ENCODE measurements at regions not wholly inside any gene's neighbourhood (a gene's known extent, or its start where the extent isn't known, plus 50 kb on each side); places are given as distances from the start of the nearest gene placed in this dataset.
"Not testable (repeated sequence)": the region's sequence is repeated elsewhere in the genome, so short reads cannot be mapped to it uniquely, and the experiment has no call there.

DNA sequence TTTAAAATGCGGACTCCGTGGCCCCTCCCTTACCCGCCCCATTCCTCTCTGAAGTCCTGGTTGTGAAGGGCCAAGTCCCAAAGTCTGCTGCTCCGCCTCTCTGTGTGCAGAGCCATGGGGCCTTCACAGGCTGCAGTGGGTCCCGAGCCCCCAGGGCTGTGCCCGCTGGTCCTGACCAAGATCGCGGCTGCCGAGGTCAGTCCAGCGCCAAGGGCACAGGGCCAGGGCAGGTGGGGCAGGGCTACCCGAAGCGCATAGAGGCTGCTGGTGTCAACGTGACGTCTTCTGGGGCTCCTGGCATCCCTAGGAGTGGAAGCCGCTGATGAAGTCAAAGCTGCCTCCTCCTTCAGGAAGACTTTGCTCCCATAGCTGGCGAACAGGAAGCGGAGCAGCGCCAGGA, 858.8 kb downstream of the TUBA3C start:
- not testable (repeated sequence) for DNase-seq (ENCODE audit: low spot score in 2 of 2); H3K9me3 Mint-ChIP-seq; H3K27me3 Mint-ChIP-seq; H3K36me3 Mint-ChIP-seq (ENCODE audit: insufficient read depth); H3K4me1 Mint-ChIP-seq; H3K27ac Mint-ChIP-seq (ENCODE audit: low read depth); H3K4me3 Mint-ChIP-seq; ATAC-seq (replicated peaks; ENCODE audit: extremely low read depth, poor library complexity, severe bottlenecking)

DNA sequence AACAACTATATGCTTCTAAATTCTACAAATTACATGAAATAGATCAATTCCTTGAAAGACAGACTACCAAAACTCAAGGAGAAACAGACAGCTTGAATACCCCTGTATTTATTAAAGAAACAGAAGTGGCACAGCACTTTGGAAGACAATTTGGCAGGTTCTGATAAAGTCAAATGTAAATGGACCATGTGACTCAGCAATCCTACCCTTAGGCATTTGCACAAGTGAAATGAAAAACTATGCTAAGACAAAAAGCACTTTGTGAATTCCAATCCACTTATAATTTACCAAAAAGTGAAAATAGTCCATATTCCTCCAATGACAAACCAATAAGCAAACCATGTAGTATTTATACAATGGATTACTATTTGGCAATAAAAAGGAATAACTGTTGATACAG, 862.0 kb downstream of the TUBA3C start:
- DNase-seq (ENCODE audit: low spot score in 2 of 2); H3K27ac Mint-ChIP-seq (ENCODE audit: low read depth); H3K36me3 Mint-ChIP-seq (ENCODE audit: insufficient read depth); H3K4me3 Mint-ChIP-seq; H3K27me3 Mint-ChIP-seq; H3K9me3 Mint-ChIP-seq; H3K4me1 Mint-ChIP-seq; ATAC-seq (replicated peaks; ENCODE audit: extremely low read depth, poor library complexity, severe bottlenecking): not testable (repeated sequence)

DNA sequence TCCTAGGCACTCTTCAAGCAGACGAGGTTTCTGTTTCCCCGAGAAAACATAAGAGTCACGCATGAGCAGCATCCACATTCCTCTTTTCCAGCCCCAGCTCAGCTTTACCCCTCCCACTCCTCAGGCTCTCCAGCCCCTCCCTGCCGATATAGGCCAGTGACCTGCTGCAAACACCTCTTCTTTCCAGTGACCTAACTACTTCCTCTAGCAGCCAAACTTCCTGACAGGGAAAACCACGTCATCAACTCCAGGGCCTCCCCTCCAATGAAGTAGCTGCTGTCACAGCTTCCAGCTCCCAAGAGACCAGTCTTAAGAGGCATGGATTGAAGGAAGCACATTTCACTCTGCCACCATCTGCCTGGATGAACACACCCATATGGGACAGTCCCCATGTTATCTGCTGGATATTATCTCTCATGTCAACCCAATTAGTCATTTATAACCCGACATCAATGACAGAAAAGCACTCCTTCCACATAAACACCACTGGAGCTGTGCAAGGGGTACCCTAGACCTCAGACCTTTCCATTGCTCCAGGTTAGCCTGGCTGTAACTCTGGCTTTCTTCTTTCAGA, 878.3 kb downstream of the TUBA3C start:
- H3K4me1 Mint-ChIP-seq; ATAC-seq (replicated peaks; ENCODE audit: extremely low read depth, poor library complexity, severe bottlenecking); H3K36me3 Mint-ChIP-seq (ENCODE audit: insufficient read depth); DNase-seq (ENCODE audit: low spot score in 2 of 2); H3K27ac Mint-ChIP-seq (ENCODE audit: low read depth); H3K4me3 Mint-ChIP-seq; H3K27me3 Mint-ChIP-seq: not testable (repeated sequence)
- peaks cover 21% of the 10 kb centered on the region for H3K9me3 Mint-ChIP-seq

DNA sequence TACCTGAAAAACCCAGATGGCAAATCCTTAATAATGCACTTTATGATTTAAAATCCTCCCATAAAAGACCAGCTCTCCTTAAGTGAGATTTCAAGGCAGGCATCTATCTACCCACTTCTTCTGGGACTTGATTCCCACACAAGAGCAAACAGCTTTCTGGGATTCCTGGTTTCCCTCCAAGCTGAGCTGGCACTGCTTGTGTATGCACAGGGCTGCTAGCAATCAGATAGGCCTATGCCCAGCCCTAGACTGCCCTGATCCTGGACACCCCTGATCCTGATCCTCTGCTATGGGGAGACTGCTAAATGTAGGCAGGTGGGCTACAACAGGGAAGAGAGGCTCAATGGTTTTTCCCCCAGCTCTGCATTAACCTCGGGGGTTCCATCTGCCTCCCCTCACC, 880.7 kb downstream of the TUBA3C start:
- ATAC-seq (replicated peaks; ENCODE audit: extremely low read depth, poor library complexity, severe bottlenecking); H3K4me1 Mint-ChIP-seq; DNase-seq (ENCODE audit: low spot score in 2 of 2); H3K36me3 Mint-ChIP-seq (ENCODE audit: insufficient read depth); H3K27me3 Mint-ChIP-seq; H3K27ac Mint-ChIP-seq (ENCODE audit: low read depth); H3K4me3 Mint-ChIP-seq: not testable (repeated sequence)
- H3K9me3 Mint-ChIP-seq = peaks cover 21% of the 10 kb centered on the region

DNA sequence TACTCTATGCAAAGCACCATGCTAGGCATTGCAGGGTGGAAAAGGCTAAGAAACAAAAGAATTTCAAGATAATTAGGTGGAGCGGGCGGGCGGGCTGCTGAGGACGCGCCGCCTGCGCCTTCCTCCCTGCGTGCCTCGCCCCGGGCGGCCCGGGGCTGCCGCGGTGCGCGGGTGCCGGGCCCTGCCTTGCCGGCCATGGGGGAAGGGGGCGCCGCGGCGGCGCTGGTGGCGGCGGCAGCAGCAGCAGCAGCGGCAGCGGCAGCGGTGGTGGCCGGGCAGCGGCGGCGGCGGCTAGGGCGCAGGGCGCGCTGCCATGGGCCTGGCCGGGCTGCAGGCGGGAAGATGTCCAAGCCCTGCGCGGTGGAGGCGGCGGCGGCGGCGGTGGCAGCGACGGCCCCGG, 884.3 kb downstream of the TUBA3C start:
- H3K9me3 Mint-ChIP-seq; DNase-seq (ENCODE audit: low spot score in 2 of 2); H3K4me1 Mint-ChIP-seq; H3K27me3 Mint-ChIP-seq; H3K36me3 Mint-ChIP-seq (ENCODE audit: insufficient read depth); H3K27ac Mint-ChIP-seq (ENCODE audit: low read depth); H3K4me3 Mint-ChIP-seq; ATAC-seq (replicated peaks; ENCODE audit: extremely low read depth, poor library complexity, severe bottlenecking): not testable (repeated sequence)

DNA sequence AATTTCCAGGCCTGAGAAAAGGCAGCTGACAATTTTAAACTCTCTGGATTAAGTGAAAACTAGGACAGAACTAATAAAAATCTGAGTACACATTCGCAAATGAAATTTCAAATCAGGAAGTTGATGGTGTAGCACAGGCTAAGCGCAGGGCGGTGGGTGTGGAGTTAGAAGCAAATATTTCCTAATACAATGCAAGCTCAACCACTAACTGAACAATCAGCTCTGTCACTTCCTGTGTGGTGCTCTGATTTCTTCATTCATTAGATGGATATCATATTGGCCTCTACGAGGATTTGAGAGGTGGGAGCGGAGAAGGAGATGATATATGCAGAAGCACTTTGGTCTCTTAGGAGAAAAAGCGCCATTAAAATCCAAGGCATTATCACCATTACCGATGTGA, 885.0 kb downstream of the TUBA3C start:
- not testable (repeated sequence) for H3K36me3 Mint-ChIP-seq (ENCODE audit: insufficient read depth); ATAC-seq (replicated peaks; ENCODE audit: extremely low read depth, poor library complexity, severe bottlenecking); H3K27me3 Mint-ChIP-seq; H3K27ac Mint-ChIP-seq (ENCODE audit: low read depth); H3K4me1 Mint-ChIP-seq; H3K9me3 Mint-ChIP-seq; DNase-seq (ENCODE audit: low spot score in 2 of 2); H3K4me3 Mint-ChIP-seq

DNA sequence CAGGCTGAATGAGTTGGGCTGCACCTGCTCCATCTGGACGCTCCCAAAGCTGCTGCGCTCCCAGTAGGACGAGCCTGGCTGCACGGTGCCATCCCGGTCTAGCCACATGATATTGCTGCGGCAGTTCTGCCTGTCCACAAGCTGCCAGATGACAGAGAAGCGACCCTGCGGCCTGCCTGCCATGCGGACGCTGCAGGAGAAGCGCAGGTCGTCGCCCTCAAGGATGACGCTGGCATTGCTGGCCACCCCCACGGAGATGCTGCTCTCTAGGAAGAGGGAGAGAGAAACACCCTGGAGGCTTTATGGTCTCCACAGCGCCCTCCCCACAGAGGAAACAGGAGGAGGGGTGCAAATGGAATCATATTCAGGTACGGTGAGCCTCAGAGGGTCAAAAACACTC, 887.3 kb downstream of the TUBA3C start:
- not testable (repeated sequence) for H3K27ac Mint-ChIP-seq (ENCODE audit: low read depth); H3K4me3 Mint-ChIP-seq; H3K36me3 Mint-ChIP-seq (ENCODE audit: insufficient read depth); H3K4me1 Mint-ChIP-seq; H3K27me3 Mint-ChIP-seq; ATAC-seq (replicated peaks; ENCODE audit: extremely low read depth, poor library complexity, severe bottlenecking); H3K9me3 Mint-ChIP-seq; DNase-seq (ENCODE audit: low spot score in 2 of 2)

DNA sequence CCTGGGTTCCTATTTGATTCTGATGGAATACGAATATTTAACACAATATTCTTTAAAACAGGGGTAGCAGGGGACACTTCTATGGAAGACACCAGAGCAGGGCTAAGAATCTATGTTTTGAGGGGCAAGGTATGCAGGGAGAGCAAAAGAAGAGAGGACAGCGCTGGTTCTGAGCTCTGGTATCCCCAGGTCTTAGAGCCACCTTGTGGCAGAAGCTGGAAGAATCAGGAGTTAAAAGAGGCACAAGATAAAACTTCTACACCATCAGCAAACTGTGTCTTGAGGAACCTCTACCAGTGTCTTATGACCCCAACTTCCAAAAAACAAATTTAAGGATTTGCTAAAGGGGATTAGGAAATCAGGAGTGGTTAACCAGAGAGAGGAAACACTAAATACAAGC, 894.8 kb downstream of the TUBA3C start:
- H3K27ac Mint-ChIP-seq (ENCODE audit: low read depth); H3K4me3 Mint-ChIP-seq; H3K27me3 Mint-ChIP-seq; DNase-seq (ENCODE audit: low spot score in 2 of 2); H3K36me3 Mint-ChIP-seq (ENCODE audit: insufficient read depth); H3K4me1 Mint-ChIP-seq; H3K9me3 Mint-ChIP-seq; ATAC-seq (replicated peaks; ENCODE audit: extremely low read depth, poor library complexity, severe bottlenecking): not testable (repeated sequence)

DNA sequence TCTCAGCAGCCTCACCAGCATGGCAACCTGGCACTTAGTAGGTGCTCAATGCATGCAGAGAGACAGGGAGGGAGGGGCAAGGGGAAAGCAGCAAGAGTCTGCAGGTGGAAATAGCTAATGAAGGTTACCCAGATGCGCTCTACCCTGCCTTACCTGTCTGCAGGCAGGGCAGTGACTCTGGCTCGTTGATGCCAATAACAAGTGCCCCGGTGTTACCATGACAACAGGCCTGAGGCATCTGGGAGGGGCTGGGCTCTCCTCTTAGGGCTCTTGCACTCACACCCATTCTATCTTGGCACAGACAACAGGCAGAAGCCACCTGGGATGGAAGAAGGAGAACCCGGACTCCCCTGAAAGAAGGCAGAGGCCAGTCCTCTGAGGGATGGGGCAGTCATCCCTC, 896.0 kb downstream of the TUBA3C start:
- not testable (repeated sequence) for H3K36me3 Mint-ChIP-seq (ENCODE audit: insufficient read depth); H3K4me1 Mint-ChIP-seq; H3K4me3 Mint-ChIP-seq; H3K27me3 Mint-ChIP-seq; H3K9me3 Mint-ChIP-seq; ATAC-seq (replicated peaks; ENCODE audit: extremely low read depth, poor library complexity, severe bottlenecking); H3K27ac Mint-ChIP-seq (ENCODE audit: low read depth); DNase-seq (ENCODE audit: low spot score in 2 of 2)

DNA sequence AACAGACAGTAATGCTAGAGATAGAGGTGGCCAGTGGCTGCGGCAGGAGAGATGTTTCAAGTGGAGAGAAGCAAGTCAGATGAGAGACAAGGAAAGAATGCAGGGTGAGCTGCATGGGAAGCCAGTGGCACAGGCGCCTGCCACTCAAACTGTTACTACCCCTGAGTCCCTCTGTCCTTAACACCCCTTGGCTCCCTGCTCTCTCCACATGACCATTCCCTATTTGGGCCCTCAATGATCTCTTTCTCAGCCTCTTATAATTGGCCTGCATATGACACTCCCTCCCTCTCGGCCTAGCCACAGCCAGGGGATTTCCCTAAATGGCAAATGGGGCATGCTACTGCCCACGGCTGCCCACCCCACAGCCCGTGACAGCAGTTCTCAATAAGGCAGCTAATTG, 897.6 kb downstream of the TUBA3C start:
- not testable (repeated sequence) for H3K36me3 Mint-ChIP-seq (ENCODE audit: insufficient read depth); H3K9me3 Mint-ChIP-seq; H3K27ac Mint-ChIP-seq (ENCODE audit: low read depth); ATAC-seq (replicated peaks; ENCODE audit: extremely low read depth, poor library complexity, severe bottlenecking); H3K4me3 Mint-ChIP-seq; H3K27me3 Mint-ChIP-seq; DNase-seq (ENCODE audit: low spot score in 2 of 2)
- peaks cover 10% of the 10 kb centered on the region for H3K4me1 Mint-ChIP-seq

DNA sequence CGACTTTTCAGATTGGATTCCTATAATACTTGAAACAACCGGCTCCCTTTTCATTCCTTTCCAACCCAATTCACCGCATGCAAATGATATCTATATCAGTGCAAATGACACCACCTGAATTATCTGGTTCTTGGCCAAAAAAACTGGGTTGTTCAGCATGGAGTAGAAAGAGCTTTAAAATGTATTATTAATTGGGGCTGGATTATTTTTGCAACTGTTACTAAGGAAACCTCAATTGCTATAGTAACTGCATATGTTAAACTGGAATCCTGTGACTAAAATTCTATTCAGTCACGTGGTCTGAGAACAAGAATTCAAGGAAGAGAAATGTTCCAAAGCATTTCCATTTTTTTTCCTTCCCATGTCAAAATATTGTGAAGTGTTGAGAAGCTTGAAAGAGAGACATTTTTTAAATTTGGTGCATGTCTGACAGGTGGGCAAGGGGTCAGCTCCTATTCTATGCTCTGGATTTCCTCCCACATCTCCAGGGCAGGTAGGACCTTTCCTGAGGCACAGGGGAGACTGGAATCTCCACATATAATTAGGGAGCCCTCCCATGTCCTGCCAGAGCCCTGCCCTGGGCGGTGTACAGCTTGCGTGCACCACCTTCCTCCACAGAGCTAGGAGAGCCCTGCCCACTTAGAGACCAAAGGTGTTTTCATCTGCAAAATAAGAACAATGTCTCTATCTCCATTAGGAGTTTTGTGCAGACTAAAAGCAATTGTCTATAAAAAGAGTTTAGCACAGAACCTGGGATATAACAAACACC, 899.6 kb downstream of the TUBA3C start:
- peaks cover 10% of the 10 kb centered on the region for H3K4me1 Mint-ChIP-seq
- not testable (repeated sequence) for ATAC-seq (replicated peaks; ENCODE audit: extremely low read depth, poor library complexity, severe bottlenecking); H3K9me3 Mint-ChIP-seq; H3K27ac Mint-ChIP-seq (ENCODE audit: low read depth); H3K4me3 Mint-ChIP-seq; DNase-seq (ENCODE audit: low spot score in 2 of 2); H3K27me3 Mint-ChIP-seq; H3K36me3 Mint-ChIP-seq (ENCODE audit: insufficient read depth)

DNA sequence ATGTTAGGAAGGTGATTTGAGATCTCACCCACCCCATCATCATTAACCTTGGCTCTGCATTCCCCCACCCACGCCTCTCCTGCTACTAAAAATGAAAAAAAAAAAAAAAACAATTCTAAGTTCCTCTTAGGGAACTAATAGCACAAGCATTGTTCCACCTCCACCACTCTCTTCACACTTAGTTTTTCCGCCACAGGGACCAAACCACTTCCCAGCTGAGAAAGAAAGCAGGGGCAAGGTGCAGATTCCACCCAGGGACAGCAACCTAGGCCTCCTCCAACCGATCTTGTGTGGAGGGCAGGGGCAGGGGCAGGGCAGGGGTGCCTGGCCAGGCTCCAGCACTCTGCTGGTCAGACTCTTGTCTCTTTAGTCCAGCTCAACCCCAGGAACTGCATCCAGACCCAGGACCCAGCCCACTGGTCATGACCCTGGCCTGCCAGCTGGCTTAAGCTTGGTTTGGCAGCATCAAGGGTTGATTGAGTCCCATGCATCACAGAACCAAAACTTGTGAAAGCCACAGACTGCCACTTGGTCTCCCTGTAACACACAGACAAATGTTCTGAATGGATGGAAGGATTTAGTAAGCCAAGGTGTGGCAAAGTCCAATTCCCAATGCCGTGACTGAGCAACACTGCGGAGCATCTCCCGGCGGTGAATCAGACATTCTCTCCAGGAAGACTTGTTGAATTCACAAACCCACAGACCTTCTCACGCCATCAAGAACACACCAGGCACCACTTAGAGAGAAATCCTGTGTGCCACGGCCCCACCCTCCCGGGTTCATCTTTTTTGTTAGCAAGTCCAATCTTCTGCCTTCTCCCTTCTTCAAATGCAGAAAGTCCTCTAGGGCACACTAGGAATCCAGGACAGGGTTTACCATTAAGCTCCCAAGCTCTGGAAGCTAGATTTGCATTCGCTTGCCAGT, 900.5 kb downstream of the TUBA3C start:
- not testable (repeated sequence) for H3K9me3 Mint-ChIP-seq; H3K36me3 Mint-ChIP-seq (ENCODE audit: insufficient read depth); H3K27me3 Mint-ChIP-seq; H3K27ac Mint-ChIP-seq (ENCODE audit: low read depth); ATAC-seq (replicated peaks; ENCODE audit: extremely low read depth, poor library complexity, severe bottlenecking); DNase-seq (ENCODE audit: low spot score in 2 of 2); H3K4me3 Mint-ChIP-seq
- H3K4me1 Mint-ChIP-seq = peaks cover 10% of the 10 kb centered on the region

DNA sequence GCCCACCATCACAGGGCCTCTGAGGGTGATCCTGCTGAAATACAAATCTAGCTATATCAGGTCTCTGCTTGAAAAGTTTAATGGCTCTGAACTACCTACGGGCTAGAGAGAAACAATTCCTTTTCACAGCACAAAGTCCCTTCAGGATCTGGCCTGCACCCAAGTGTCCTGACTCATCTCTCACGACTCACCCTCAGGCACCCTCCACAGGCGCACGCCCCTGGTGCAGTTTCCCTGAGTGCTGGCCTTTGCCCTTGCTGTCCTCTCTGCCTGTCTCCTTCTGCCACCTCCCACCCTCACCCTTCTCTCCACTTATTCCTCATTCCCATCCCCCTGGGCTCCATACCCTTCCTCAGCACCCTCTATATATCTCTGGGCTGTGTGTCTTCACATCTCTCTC, 901.7 kb downstream of the TUBA3C start:
- not testable (repeated sequence) for ATAC-seq (replicated peaks; ENCODE audit: extremely low read depth, poor library complexity, severe bottlenecking); H3K4me3 Mint-ChIP-seq; DNase-seq (ENCODE audit: low spot score in 2 of 2); H3K27ac Mint-ChIP-seq (ENCODE audit: low read depth); H3K9me3 Mint-ChIP-seq; H3K36me3 Mint-ChIP-seq (ENCODE audit: insufficient read depth); H3K27me3 Mint-ChIP-seq
- H3K4me1 Mint-ChIP-seq = peaks cover 10% of the 10 kb centered on the region
